ENCODE measurements at regions not wholly inside any gene's neighbourhood (a gene's known extent, or its start where the extent isn't known, plus 50 kb on each side); places are given as distances from the start of the nearest gene placed in this dataset.

DNA sequence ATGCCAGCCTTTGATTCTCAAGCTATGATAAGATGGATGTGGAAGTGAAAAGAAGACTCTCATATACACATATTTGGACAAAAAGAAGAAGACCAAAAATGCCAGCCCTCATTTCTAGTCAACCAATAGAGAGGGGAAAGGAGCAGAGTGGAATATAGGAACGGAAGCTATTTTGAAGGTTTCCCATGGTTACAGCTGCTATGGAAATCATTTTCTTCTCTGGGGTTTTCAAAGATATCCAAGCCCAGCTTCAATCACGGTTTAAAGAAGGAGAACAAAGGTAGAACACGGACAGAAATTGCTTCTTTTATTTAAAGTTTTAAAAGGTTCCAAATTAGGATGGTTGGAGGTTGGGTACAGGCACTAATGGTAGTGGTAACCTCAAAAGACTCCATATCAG, 181.0 kb upstream of the PRICKLE2 start:
- TF ChIP-seq, protein P1, sequence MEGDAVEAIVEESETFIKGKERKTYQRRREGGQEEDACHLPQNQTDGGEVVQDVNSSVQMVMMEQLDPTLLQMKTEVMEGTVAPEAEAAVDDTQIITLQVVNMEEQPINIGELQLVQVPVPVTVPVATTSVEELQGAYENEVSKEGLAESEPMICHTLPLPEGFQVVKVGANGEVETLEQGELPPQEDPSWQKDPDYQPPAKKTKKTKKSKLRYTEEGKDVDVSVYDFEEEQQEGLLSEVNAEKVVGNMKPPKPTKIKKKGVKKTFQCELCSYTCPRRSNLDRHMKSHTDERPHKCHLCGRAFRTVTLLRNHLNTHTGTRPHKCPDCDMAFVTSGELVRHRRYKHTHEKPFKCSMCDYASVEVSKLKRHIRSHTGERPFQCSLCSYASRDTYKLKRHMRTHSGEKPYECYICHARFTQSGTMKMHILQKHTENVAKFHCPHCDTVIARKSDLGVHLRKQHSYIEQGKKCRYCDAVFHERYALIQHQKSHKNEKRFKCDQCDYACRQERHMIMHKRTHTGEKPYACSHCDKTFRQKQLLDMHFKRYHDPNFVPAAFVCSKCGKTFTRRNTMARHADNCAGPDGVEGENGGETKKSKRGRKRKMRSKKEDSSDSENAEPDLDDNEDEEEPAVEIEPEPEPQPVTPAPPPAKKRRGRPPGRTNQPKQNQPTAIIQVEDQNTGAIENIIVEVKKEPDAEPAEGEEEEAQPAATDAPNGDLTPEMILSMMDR (conservative IDR thresholded peaks at IDR 0.05; ENCODE audit: low read depth, low read length) = no peak
- TF ChIP-seq EZH2 (IDR thresholded peaks at IDR 0.05; ENCODE audit: borderline replicate concordance, low read depth, low read length, poor library complexity, severe bottlenecking) = no peak
- no peak overlapping the region for H3K27ac ChIP-seq (ENCODE audit: low read depth, low read length, poor library complexity, severe bottlenecking)
- no peaks in the 10 kb centered on the region for H3K36me3 ChIP-seq (ENCODE audit: insufficient read depth, low read length, poor library complexity, severe bottlenecking)
- no peak overlapping the region for H3K4me3 ChIP-seq (ENCODE audit: low read depth, low read length, poor library complexity, severe bottlenecking)
- POLR2A ChIA-PET (ENCODE audit: low non-redundant PET) = no interaction called here
- H3K27me3 ChIP-seq (replicated peaks; ENCODE audit: insufficient read depth, low read depth, low read length, poor library complexity) = no peaks in the 10 kb centered on the region
- no TSS peak for BruUV-seq (replicated peaks)
- H3K9me3 ChIP-seq (ENCODE audit: low read depth, low read length, poor library complexity, severe bottlenecking) = no peaks in the 10 kb centered on the region
- intact Hi-C loops (cut with micrococcal nuclease; ENCODE audit: unreplicated experiment) = no loop called here
- H3K4me1 ChIP-seq (ENCODE audit: insufficient read depth, low read length, poor library complexity, severe bottlenecking) = no peaks in the 10 kb centered on the region
- CTCF ChIA-PET = interaction anchor here (0.6 kb wide), 1 partner anchor 141 kb away, joined by 3 read pairs; no protein-coding TSS in a partner anchor
- DNase-seq (ENCODE audit: low spot score) = no peak

DNA sequence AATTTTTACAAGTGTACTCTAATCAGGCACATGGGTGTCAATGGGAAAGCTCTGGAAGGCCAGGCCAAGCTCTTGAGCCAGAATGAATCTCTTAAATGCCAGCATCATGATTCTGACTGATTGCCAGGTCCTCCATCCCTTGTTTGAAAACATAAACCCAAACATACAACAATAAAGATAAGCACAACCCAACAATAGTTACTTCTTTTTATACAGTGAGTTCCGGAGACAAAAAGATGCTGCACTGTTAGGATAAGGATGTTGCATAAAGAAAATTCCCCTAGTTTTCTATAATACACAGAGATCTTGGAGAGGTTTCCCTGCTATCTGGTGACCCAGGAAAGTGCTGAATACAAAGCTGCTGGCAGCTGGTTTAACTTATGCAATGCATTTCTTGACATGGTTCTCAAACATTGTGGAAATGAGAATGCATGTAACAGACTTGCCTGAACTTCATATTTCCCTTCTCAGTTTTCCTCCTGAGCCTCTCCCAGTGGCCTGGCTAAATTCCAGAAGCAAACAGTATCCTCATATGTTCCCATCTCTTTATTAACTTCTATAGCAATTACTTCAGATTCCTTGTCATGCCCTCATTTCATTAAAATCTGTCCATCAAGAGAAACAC, 180.1 kb upstream of the PRICKLE2 start:
- no TSS peak for BruUV-seq (replicated peaks)
- Histone ChIP-seq H3K4me1 (ENCODE audit: insufficient read depth, low read length, poor library complexity, severe bottlenecking) (no peaks in the 10 kb centered on the region), H3K27ac (ENCODE audit: low read depth, low read length, poor library complexity, severe bottlenecking) (no peak overlapping the region), H3K36me3 (ENCODE audit: insufficient read depth, low read length, poor library complexity, severe bottlenecking) (no peaks in the 10 kb centered on the region), H3K4me3 (ENCODE audit: low read depth, low read length, poor library complexity, severe bottlenecking) (no peak overlapping the region), H3K9me3 (ENCODE audit: low read depth, low read length, poor library complexity, severe bottlenecking) (no peaks in the 10 kb centered on the region), H3K27me3 (replicated peaks; ENCODE audit: insufficient read depth, low read depth, low read length, poor library complexity) (no peaks in the 10 kb centered on the region)
- TF ChIP-seq, protein P1 (conservative IDR thresholded peaks at IDR 0.05; ENCODE audit: low read depth, low read length) = no peak
- TF ChIP-seq EZH2 (IDR thresholded peaks at IDR 0.05; ENCODE audit: borderline replicate concordance, low read depth, low read length, poor library complexity, severe bottlenecking) = no peak
- ChIA-PET CTCF (interaction anchor here (0.6 kb wide), 1 partner anchor 140 kb away, joined by 3 read pairs; no protein-coding TSS in a partner anchor), POLR2A (ENCODE audit: low non-redundant PET) (no interaction called here)
- intact Hi-C loops (cut with micrococcal nuclease; ENCODE audit: unreplicated experiment) = no loop called here
- no peak for DNase-seq (ENCODE audit: low spot score)

DNA sequence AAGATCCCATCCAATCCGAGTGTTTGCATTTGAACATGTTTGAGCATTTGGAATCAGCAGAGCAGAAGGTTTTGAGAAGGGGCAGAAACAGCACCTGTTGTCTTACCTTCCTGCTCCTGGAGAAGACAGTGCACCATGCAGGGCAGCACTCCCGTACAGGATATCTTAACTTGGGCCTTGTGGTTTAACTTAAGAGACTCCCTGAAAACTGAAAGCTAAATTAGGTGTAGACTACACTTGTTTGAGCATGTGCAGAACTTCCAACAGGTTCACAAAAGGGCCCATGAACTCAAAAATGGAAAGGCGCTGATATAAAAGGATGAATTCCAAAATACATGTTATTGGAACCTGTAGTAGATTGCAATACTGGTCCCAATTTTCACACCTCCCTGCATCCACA, 175.4 kb upstream of the PRICKLE2 start:
- Histone ChIP-seq H3K27ac (ENCODE audit: low read depth, low read length, poor library complexity, severe bottlenecking) (no peak overlapping the region), H3K36me3 (ENCODE audit: insufficient read depth, low read length, poor library complexity, severe bottlenecking) (no peaks in the 10 kb centered on the region), H3K9me3 (ENCODE audit: low read depth, low read length, poor library complexity, severe bottlenecking) (no peaks in the 10 kb centered on the region), H3K27me3 (replicated peaks; ENCODE audit: insufficient read depth, low read depth, low read length, poor library complexity) (no peaks in the 10 kb centered on the region), H3K4me3 (ENCODE audit: low read depth, low read length, poor library complexity, severe bottlenecking) (no peak overlapping the region), H3K4me1 (ENCODE audit: insufficient read depth, low read length, poor library complexity, severe bottlenecking) (no peaks in the 10 kb centered on the region)
- DNase-seq (ENCODE audit: low spot score) = no peak
- ChIA-PET POLR2A (ENCODE audit: low non-redundant PET) (no interaction called here), CTCF (no interaction called here)
- no peak for TF ChIP-seq EZH2 (IDR thresholded peaks at IDR 0.05; ENCODE audit: borderline replicate concordance, low read depth, low read length, poor library complexity, severe bottlenecking)
- TF ChIP-seq, protein P1 (conservative IDR thresholded peaks at IDR 0.05; ENCODE audit: low read depth, low read length) = no peak
- no TSS peak for BruUV-seq (replicated peaks)
- intact Hi-C loops (cut with micrococcal nuclease; ENCODE audit: unreplicated experiment) = no loop called here

Data from A673 (cell line).